Cardiac muscle cell (in vitro differentiated cells and primary cell): ENCODE measurements at regions not wholly inside any gene's neighbourhood (a gene's known extent, or its start where the extent isn't known, plus 50 kb on each side); places are given as distances from the start of the nearest gene placed in this dataset.
A peak's percentile ranks its signal among the peaks of the same experiment; 100 is the strongest.

Experiments used
- DNase-seq, 2 donors: peaks; one replicate each; pipeline versions ENCODE4 v3.0.0 to v3.0.0-alpha.2; 2010 to 2017; ENCODE audit warnings: low read depth in 1 of 2, low spot score in 1 of 2
- H3K27ac ChIP-seq: fragments of 200-600 bp; sonication (generic); 2 replicates; pipeline ENCODE4 v1.5.1; 2016
- H3K27me3 ChIP-seq: fragments of 200-600 bp; sonication (generic); 2 replicates; pipeline ENCODE4 v1.6.0; 2016; ENCODE audit warnings: control low read depth
- H3K36me3 ChIP-seq: fragments of 200-600 bp; sonication (generic); 2 replicates; pipeline ENCODE4 v1.5.1; 2016; ENCODE audit warnings: control low read depth
- H3K4me1 ChIP-seq: fragments of 200-600 bp; sonication (generic); 2 replicates; pipeline ENCODE4 v1.8.1; 2017; ENCODE audit warnings: low read depth, mild to moderate bottlenecking, mixed run types
- H3K4me3 ChIP-seq: fragments of 200-600 bp; sonication (generic); 2 replicates; pipeline ENCODE4 v1.5.1; 2016; ENCODE audit warnings: mild to moderate bottlenecking
- H3K9me3 ChIP-seq: fragments of 200-600 bp; sonication (generic); 2 replicates; pipeline ENCODE4 v1.5.1; 2017; ENCODE audit warnings: low read depth, mild to moderate bottlenecking, control low read depth
- CTCF ChIP-seq: IDR thresholded peaks from 2 replicates; pipeline ENCODE4 v1.5.1; 2012; ENCODE audit warnings: low read depth, mild to moderate bottlenecking, low read length

- H3K27me3 ChIP-seq, result no peaks in the 10 kb centered on the region
Observed at GRCh38 chr11:11036185-11036847, 178.5 kb upstream of the ZBED5 start.

GRCh38 chr11:11035331-11035730 is 177.5 kb upstream of the ZBED5 start:
- DNase-seq, result peak in 1 of 2 donors; percentile 9
- Histone ChIP-seq H3K9me3 (no peaks in the 10 kb centered on the region), H3K27me3 (no peaks in the 10 kb centered on the region), H3K4me1 (no peaks in the 10 kb centered on the region), H3K27ac (no peak overlapping the region), H3K36me3 (no peaks in the 10 kb centered on the region), H3K4me3 (no peak overlapping the region)
- no peak for TF ChIP-seq CTCF

More at GRCh38 chr11:11036185-11036847, 178.5 kb upstream of the ZBED5 start:
- Histone ChIP-seq H3K36me3 (no peaks in the 10 kb centered on the region), H3K27ac (no peak overlapping the region), H3K4me1 (no peaks in the 10 kb centered on the region), H3K4me3 (no peak overlapping the region), H3K9me3 (no peaks in the 10 kb centered on the region)
- TF ChIP-seq CTCF, result no peak
- DNase-seq, result no peak

GRCh38 chr11:11034476-11034875 is 176.6 kb upstream of the ZBED5 start:
- Histone ChIP-seq H3K27me3 (no peaks in the 10 kb centered on the region), H3K9me3 (no peaks in the 10 kb centered on the region), H3K27ac (no peak overlapping the region), H3K4me3 (no peak overlapping the region), H3K36me3 (no peaks in the 10 kb centered on the region), H3K4me1 (no peaks in the 10 kb centered on the region)
- no peak for TF ChIP-seq CTCF
- DNase-seq, result no peak

- no peak overlapping the region for H3K4me3 ChIP-seq
- H3K9me3 ChIP-seq, result no peaks in the 10 kb centered on the region
- DNase-seq, result peak in 1 of 2 donors; percentile 12
- H3K27me3 ChIP-seq, result no peaks in the 10 kb centered on the region
- H3K36me3 ChIP-seq, result no peaks in the 10 kb centered on the region
- no peak for TF ChIP-seq CTCF
- H3K4me1 ChIP-seq, result no peaks in the 10 kb centered on the region
- H3K27ac ChIP-seq, result no peak overlapping the region
Observed at GRCh38 chr11:11032066-11032465, 174.2 kb upstream of the ZBED5 start.

- no peak for TF ChIP-seq CTCF
- no peaks in the 10 kb centered on the region for H3K27me3 ChIP-seq
- no peaks in the 10 kb centered on the region for H3K9me3 ChIP-seq
- no peaks in the 10 kb centered on the region for H3K36me3 ChIP-seq
- no peak overlapping the region for H3K4me3 ChIP-seq
- H3K4me1 ChIP-seq, result no peaks in the 10 kb centered on the region
- DNase-seq, result no peak
- H3K27ac ChIP-seq, result no peak overlapping the region
Observed at GRCh38 chr11:11029027-11029426, 171.2 kb upstream of the ZBED5 start.
